HepG2 (cell line): ENCODE measurements at regions not wholly inside any gene's neighbourhood (a gene's known extent, or its start where the extent isn't known, plus 50 kb on each side); places are given as distances from the start of the nearest gene placed in this dataset.

Experiments used
- ATAC-seq: fragments of 200-7000 bp; cut with Tn5 transposase; 3 replicates; pipeline ENCODE4 v1.9.1; 2020; ENCODE audit warnings: mild to moderate bottlenecking, moderate library complexity
- BruUV-seq: library from RNA; stranded (reverse); fragments of 400-500 nt; replicated peaks from 2 replicates; lab custom pipeline; 2021; lab: Mats Ljungman, UMichigan
- CTCF ChIA-PET: fragments of 300-600 bp; formaldehyde crosslinking; extraction: SDS; loops from one replicate; lab custom pipeline; 2021; ENCODE audit warnings: low total read pairs, inconsistent platforms, low intra/inter-chr PET ratio; lab: Yijun Ruan, JAX
- POLR2A ChIA-PET: fragments of 350-600 bp; sonication (Branson Sonifier 250); formaldehyde crosslinking; loops from one replicate; lab custom pipeline; 2020; ENCODE audit warnings: antibody characterized with exemption, inconsistent platforms; lab: Yijun Ruan, JAX
- DNase-seq: peaks from one replicate; pipeline ENCODE4 v3.0.0-alpha.2; 2015; ENCODE audit warnings: low spot score
- FAIRE-seq: peaks from 3 replicates; lab custom pipeline; 2011; peaks lifted over from hg19 to GRCh38; lab: Jason Lieb, UNC
- H2AFZ ChIP-seq: one replicate; pipeline ENCODE4 v1.6.1; 2011; ENCODE audit warnings: low read length, inconsistent platforms
- H3K27ac ChIP-seq: fragments of 300-600 bp; 3 replicates; pipeline ENCODE4 v1.8.0; 2011; ENCODE audit warnings: mixed run types, mild to moderate bottlenecking, mixed read lengths, low read length, inconsistent platforms; ENCODE audit not compliant: insufficient read depth; ENCODE audit errors: extremely low read length
- H3K27me3 ChIP-seq, 2 experiments: fragments of 200-600 bp in 1 of 2; 2 replicates in 1 of 2; 3 replicates in 1 of 2; pipeline versions ENCODE4 v1.6.0 to v1.8.0; 2011; ENCODE audit warnings: low read length in 2 of 2, mild to moderate bottlenecking in 2 of 2, moderate library complexity in 2 of 2, inconsistent platforms in 1 of 2; ENCODE audit not compliant: insufficient read depth in 2 of 2, control insufficient read depth in 1 of 2
- H3K36me3 ChIP-seq, 2 experiments: fragments of 200-600 bp in 1 of 2; replicated peaks in 1 of 2; 2 replicates in 1 of 2; 3 replicates in 1 of 2; pipeline versions ENCODE4 v1.5.1 to v1.8.0; 2011; ENCODE audit warnings: low read length in 2 of 2, inconsistent platforms in 1 of 2; ENCODE audit not compliant: insufficient read depth in 2 of 2, control insufficient read depth in 1 of 2
- H3K4me1 ChIP-seq: 2 replicates; pipeline ENCODE4 v1.5.1; 2012; ENCODE audit warnings: low read length, inconsistent platforms; ENCODE audit not compliant: insufficient read depth
- H3K4me2 ChIP-seq: 2 replicates; pipeline ENCODE4 v1.6.0; 2011; ENCODE audit warnings: low read depth, low read length, inconsistent platforms
- H3K4me3 ChIP-seq, 3 experiments: fragments of 200-600 bp in 1 of 3; sonication (generic), shearing (Covaris generic) in 1 of 3; replicated peaks in 1 of 3; 2 replicates each; pipeline ENCODE4 v1.5.1; 2011 to 2016; ENCODE audit warnings: low read length in 3 of 3, inconsistent platforms in 2 of 3, low read depth in 2 of 3, mild to moderate bottlenecking in 2 of 3, control low read depth in 1 of 3, mixed read lengths in 1 of 3; ENCODE audit not compliant: insufficient read depth in 1 of 3
- H3K79me2 ChIP-seq: one replicate; pipeline ENCODE4 v1.6.1; 2011; ENCODE audit warnings: low read length, inconsistent platforms; ENCODE audit not compliant: insufficient read depth
- H3K9ac ChIP-seq: 2 replicates; pipeline ENCODE4 v1.6.0; 2011; ENCODE audit warnings: mild to moderate bottlenecking, low read depth, low read length, inconsistent platforms; ENCODE audit not compliant: insufficient read depth
- H3K9me3 ChIP-seq: 2 replicates; pipeline ENCODE4 v1.5.1; 2012; ENCODE audit warnings: mild to moderate bottlenecking, low read length
- H4K20me1 ChIP-seq: 2 replicates; pipeline ENCODE4 v1.6.0; 2011; ENCODE audit warnings: inconsistent platforms, mild to moderate bottlenecking, low read length, moderate library complexity; ENCODE audit not compliant: insufficient read depth
- CBX2 ChIP-seq, 2 experiments: fragments of 200-600 bp in 1 of 2; sonication (generic); formaldehyde crosslinking in 1 of 2; IDR thresholded peaks; 2 replicates each; pipeline versions ENCODE4 v1.7.0 to v1.8.1; 2018 to 2022; ENCODE audit warnings: low read depth in 2 of 2, low read length in 1 of 2, mild to moderate bottlenecking in 1 of 2, missing genetic modification reagents in 1 of 2
- EZH2 ChIP-seq: conservative IDR thresholded peaks from 2 replicates; pipeline ENCODE4 v1.6.1; 2012; ENCODE audit warnings: mild to moderate bottlenecking, low read depth, low read length, moderate library complexity
- KAT7 ChIP-seq: IDR thresholded peaks from 2 replicates; pipeline ENCODE4 v1.6.1; 2018; ENCODE audit warnings: borderline replicate concordance, missing compliant biosample characterization
- KDM2A ChIP-seq: sonication (generic); formaldehyde crosslinking; IDR thresholded peaks from 2 replicates; pipeline ENCODE4 v1.4.0; 2020; ENCODE audit warnings: low read depth, missing genetic modification reagents, borderline replicate concordance
- NFIC ChIP-seq: IDR thresholded peaks from 2 replicates; pipeline ENCODE4 v1.6.1; 2012; ENCODE audit warnings: mild to moderate bottlenecking, low read length, inconsistent platforms
- TFAP4 ChIP-seq: sonication (generic); IDR thresholded peaks from 2 replicates; pipeline ENCODE4 v1.6.1; 2016; ENCODE audit warnings: low read depth, borderline replicate concordance
- ZFY ChIP-seq: sonication (generic); formaldehyde crosslinking; IDR thresholded peaks from 2 replicates; pipeline ENCODE4 v1.4.0; 2020; ENCODE audit warnings: missing genetic modification reagents
- ZIK1 ChIP-seq: sonication (generic); formaldehyde crosslinking; IDR thresholded peaks from 2 replicates; pipeline ENCODE4 v1.5.0; 2020; ENCODE audit warnings: mild to moderate bottlenecking, low read depth, missing genetic modification reagents, borderline replicate concordance
- ZNF101 ChIP-seq: sonication (generic); formaldehyde crosslinking; IDR thresholded peaks from 2 replicates; pipeline ENCODE4 v1.4.0; 2020; ENCODE audit warnings: mild to moderate bottlenecking, low read depth, missing genetic modification reagents, borderline replicate concordance
- ZNF33B ChIP-seq: sonication (generic); formaldehyde crosslinking; IDR thresholded peaks from 2 replicates; pipeline ENCODE4 v1.5.1; 2020; ENCODE audit warnings: mild to moderate bottlenecking, missing genetic modification reagents
- ZNF720 ChIP-seq: sonication (generic); formaldehyde crosslinking; IDR thresholded peaks from 2 replicates; pipeline ENCODE4 v1.4.0; 2020; ENCODE audit warnings: missing genetic modification reagents
- WGBS: methylation state at CpG from one replicate; pipeline ENCODE4 v1.1.6; 2017; ENCODE audit warnings: low lambda C conversion rate; 5-methylcytosine and 5-hydroxymethylcytosine counted together
- in situ Hi-C: cut with HindIII; loops from 2 replicates; pipeline ENCODE4 v1.10.0; 2017; ENCODE audit warnings: low pct_unique_long_range_greater_than_20kb; ENCODE audit not compliant: extremely low pct_ligation_motif_present
- intact Hi-C: fragments of 100-400 bp; cut with micrococcal nuclease; formaldehyde crosslinking; loops from one replicate; pipeline ENCODE4 v1.10.0; 2022; ENCODE audit not compliant: unreplicated experiment
- TF ChIP-seq, protein P1 (sequence below): fragments of 450-650 bp; IDR thresholded peaks from 2 replicates; pipeline ENCODE4 v1.6.1; 2017
- TF ChIP-seq, protein P2 (sequence below): sonication (generic); formaldehyde crosslinking; IDR thresholded peaks from 2 replicates; pipeline ENCODE4 v1.4.0; 2020; ENCODE audit warnings: mild to moderate bottlenecking, low read depth, missing genetic modification reagents

GRCh38 chr3:146750196-146750595 is 145.1 kb upstream of the PLSCR5 start:
- FAIRE-seq: no peak
- in situ Hi-C loops: no loop called here

More at GRCh38 chr3:146750196-146750595, 145.1 kb upstream of the PLSCR5 start:
- DNase-seq (no peak), ATAC-seq (no peak)
- Histone ChIP-seq H3K27ac (no peak overlapping the region), H3K9ac (no peak overlapping the region), H3K4me1 (no peaks in the 10 kb centered on the region), H3K9me3 (no peaks in the 10 kb centered on the region), H3K4me2 (no peak overlapping the region), H3K27me3 (no peaks in the 10 kb centered on the region)
- intact Hi-C loops: no loop called here
- TF ChIP-seq KDM2A (no peak), KAT7 (no peak), TFAP4 (no peak), CBX2 (IDR thresholded peaks at IDR 0.05; ENCODE audit: low read depth, low read length) (no peak), CBX2 (CRISPR knock-in tag; IDR thresholded peaks at IDR 0.05; ENCODE audit: low read depth) (no peak), ZNF720 (no peak), EZH2 (no peak), ZIK1 (CRISPR knock-in tag) (no peak), ZFY (CRISPR knock-in tag) (no peak), NFIC (no peak), ZNF33B (CRISPR knock-in tag) (no peak), ZNF101 (CRISPR knock-in tag) (no peak)
- TF ChIP-seq, protein P1, sequence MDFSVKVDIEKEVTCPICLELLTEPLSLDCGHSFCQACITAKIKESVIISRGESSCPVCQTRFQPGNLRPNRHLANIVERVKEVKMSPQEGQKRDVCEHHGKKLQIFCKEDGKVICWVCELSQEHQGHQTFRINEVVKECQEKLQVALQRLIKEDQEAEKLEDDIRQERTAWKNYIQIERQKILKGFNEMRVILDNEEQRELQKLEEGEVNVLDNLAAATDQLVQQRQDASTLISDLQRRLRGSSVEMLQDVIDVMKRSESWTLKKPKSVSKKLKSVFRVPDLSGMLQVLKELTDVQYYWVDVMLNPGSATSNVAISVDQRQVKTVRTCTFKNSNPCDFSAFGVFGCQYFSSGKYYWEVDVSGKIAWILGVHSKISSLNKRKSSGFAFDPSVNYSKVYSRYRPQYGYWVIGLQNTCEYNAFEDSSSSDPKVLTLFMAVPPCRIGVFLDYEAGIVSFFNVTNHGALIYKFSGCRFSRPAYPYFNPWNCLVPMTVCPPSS: no peak
- TF ChIP-seq, protein P2, sequence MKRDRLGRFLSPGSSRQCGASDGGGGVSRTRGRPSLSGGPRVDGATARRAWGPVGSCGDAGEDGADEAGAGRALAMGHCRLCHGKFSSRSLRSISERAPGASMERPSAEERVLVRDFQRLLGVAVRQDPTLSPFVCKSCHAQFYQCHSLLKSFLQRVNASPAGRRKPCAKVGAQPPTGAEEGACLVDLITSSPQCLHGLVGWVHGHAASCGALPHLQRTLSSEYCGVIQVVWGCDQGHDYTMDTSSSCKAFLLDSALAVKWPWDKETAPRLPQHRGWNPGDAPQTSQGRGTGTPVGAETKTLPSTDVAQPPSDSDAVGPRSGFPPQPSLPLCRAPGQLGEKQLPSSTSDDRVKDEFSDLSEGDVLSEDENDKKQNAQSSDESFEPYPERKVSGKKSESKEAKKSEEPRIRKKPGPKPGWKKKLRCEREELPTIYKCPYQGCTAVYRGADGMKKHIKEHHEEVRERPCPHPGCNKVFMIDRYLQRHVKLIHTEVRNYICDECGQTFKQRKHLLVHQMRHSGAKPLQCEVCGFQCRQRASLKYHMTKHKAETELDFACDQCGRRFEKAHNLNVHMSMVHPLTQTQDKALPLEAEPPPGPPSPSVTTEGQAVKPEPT (CRISPR knock-in tag): no peak
- TF ChIP-seq, all 625 proteins: peak for 0
- 0% methylated on average over 2 of the region's 2 CpGs for WGBS
- Histone ChIP-seq H3K36me3 (no peaks in the 10 kb centered on the region), H3K4me3 (no peak overlapping the region), H2AFZ (no peak overlapping the region), H3K79me2 (no peaks in the 10 kb centered on the region), H4K20me1 (no peaks in the 10 kb centered on the region)
- BruUV-seq: no TSS peak
- ChIA-PET POLR2A (no interaction called here), CTCF (no interaction called here)
